Globus pallidus (tissue), 1 donor: ENCODE measurements at regions not wholly inside any gene's neighbourhood (a gene's known extent, or its start where the extent isn't known, plus 50 kb on each side); places are given as distances from the start of the nearest gene placed in this dataset.

ENCODE experiments used
- DNase-seq: peaks from one replicate; pipeline ENCODE4 v3.0.0-alpha.2; 2015; ENCODE audit warnings: low spot score

GRCh38 chr5:34505731-34506130 is 150.4 kb upstream of the RAI14 start:
- no peak for DNase-seq

- DNase-seq: no peak
These were observed 148.2 kb upstream of the RAI14 start for GRCh38 chr5:34507933-34508332.

GRCh38 chr5:34509392-34509791 is 146.7 kb upstream of the RAI14 start:
- no peak for DNase-seq

DNA sequence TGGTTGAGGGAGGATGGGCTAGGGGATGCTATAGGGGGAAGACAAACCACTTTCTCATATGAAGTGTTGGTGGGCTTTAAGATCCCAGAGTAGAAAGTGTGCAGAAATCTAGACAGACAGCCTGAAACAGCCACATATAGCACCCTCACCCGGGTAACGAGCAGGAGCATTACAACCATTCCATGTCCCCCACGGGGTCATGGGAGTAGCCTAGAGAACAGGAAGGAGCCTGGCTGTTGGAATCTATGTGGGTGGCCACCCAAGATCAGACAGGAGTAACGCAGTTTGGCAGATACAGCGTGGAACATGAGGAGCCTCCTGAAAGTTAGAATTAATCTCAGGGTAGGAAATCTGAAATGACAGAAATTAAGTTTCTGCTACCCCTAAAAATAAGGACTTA is 146.1 kb upstream of the RAI14 start:
- no peak for DNase-seq

DNA sequence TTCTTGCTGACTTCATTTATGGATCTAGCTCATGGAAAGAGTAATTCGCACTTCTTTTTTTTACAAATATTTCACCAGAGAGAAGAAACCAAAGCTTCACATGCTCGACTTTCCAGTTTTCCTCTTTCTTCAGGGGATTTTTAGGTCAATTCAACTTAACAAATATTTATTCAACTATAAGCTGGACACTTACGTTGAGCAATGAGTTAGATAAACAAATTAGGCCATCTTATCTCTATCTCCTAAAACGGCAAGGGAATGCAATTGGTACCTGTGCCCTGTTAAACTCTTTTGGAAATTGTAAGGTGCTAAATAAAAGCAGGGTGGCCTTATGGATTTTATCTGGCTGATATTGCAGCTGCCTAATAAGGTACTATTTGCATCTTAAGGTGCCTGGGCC is 145.1 kb upstream of the RAI14 start:
- DNase-seq: no peak

GRCh38 chr5:34511481-34511880 is 144.6 kb upstream of the RAI14 start:
- DNase-seq: no peak

DNA sequence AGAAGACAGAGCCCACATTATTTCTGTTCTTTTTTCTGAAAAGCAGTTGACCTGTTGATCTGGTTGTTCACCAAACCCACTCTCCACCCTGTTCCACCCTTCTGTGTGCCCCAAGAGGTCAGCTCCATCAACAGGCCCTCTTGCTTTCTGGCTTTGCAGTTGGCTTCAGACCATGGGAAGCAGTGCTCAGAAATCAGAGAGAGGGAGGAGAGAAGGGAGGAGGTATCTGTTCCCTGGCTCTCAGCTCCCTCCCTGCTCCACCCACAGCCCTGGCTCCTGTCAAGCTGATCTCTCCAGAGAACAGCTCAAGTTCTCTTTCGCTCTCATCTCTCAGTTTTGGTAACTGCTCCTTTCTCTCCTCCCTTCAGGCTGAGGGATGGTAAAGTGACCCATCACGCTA is 144.2 kb upstream of the RAI14 start:
- no peak for DNase-seq

DNA sequence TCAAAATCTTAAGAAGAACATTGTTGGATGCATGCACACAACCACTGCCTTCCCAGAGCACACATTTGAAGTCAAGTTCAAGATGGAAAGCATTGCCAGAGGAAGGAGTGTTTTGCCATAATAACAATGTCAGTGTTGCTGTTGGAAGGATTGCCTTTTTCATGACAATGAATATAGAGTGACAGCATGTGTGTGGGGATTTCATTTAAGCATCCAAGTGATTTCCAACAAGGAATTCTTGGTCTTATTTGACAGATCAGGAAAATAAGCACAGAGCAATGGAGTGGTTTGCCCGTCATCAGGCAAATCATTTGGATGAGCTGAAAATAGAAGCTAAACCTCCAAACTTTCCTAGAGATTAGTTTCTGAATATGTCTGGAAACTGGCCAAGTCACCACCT is 140.0 kb upstream of the RAI14 start:
- no peak for DNase-seq

DNA sequence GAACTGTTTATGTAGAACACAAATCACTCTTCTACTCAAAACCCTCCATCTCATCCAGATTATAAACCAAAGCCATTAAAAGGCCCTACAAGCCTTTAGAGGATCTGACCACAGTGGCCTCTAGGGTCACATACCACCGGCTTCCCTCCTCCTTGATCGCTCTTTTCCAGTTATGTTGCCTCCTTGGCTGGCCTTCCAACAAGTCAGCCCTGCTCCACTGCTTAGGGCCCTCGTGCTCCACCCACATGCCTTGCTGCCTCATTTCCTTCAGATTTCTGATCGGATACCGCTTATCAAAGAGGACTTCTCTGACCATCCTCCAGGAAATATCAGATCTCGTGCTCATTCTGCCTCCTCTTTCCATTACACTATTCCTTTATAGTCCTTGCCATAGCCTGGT is 139.4 kb upstream of the RAI14 start:
- DNase-seq: no peak

DNA sequence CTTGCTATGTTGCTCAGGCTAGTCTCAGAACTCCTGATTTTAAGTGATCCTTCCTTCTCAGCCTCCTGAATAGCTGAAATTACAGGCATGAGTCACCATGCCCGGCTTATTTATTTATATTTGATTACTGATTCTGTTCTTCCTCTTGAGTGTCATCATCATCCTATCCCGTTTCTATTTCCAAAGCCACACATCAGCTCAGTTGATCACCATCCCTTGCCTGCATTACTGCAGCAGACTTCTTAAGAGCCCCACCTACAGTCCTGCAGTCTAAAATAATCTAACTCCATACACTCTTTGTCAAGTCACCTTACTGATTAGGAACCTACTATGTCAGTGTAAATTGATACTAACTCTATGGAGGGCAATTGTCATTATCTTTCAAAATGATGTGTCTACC is 138.9 kb upstream of the RAI14 start:
- DNase-seq: no peak

DNA sequence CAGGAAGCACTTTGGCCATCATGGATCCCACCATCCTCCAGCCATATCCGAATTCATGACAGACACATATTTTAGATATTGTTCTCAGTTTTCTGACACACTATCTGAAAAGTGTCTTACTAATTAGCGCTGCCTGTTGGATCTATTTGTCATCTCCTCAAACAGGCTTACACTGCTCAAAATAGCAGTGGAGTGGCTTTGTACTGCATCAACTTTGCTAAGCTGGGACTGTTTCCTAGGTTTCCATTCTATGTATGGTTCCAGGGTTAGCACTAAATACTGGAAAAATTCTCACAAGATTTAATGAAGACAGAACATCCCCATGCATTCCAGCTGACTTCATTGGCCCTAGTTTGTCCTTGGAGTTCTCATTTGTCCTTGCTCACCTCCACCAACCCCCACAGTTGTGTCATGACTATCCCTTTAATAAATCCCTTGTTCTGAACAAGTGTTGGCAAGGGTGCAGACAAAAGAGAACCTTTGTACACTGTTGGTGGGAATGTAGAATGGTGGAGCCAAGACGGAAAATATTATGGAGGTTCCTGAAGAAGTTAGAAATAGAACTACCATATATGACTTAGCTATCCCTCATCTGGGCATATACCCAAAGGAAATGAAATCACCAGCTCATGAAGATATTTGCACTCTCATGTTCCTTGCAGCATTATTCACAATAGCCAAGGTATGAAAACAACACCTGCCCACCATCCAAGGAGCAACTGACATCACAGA is 136.5 kb upstream of the RAI14 start:
- DNase-seq: no peak

- DNase-seq: no peak
These were observed 134.4 kb upstream of the RAI14 start for GRCh38 chr5:34521628-34522290.

DNA sequence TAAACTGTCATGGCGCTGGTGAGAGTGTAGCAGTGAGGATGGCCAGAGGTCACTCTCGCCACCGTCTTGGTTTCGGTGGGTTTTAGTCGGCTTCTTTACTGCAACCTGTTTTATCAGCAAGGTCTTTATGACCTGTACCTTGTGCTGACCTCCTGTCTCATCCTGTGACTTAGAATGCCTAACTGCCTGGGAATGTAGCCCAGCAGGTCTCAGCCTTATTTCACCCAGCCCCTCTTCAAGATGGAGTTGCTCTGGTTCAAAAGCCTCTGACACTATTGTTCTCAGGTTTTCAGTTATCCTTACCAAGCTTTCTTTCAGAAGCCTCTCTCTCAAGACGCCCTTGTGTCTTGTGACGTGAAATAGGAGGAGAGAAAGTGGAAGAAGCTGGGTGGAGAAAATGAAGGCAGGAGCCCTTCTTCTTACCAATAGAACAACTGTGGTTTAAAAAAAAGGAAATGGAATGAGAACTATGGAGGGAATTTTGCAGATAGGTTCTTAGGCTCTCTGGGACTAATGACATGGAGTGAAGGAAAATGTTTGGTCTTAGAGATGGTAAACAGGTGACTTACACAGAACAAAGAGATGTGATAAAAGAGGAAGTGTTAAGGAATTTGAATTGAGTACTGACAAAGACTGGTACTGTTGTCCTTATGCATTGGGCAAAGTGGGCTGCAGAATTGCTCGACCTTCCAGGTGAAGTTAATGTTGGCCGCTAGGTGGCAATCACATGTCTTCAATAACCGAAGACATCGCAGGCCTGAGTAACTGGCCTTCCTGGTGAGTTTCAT is 133.3 kb upstream of the RAI14 start:
- peak; percentile 89 for DNase-seq

DNA sequence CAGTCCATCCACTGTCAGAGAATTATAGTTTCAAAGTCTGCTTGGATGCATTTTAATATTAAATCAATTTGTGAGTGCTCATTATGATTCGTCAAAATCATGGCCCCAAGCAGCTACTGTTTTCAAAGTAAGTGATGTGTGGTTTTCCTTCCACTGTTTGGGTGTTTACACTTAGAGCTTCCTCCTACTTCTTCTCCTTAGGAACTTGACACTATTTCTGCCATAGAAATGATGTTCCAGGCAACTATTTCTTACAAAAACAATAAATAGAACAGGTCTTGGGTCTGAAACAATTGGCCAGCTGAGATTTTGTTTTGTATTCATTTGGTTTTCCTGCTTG is 132.8 kb upstream of the RAI14 start:
- DNase-seq: no peak

DNA sequence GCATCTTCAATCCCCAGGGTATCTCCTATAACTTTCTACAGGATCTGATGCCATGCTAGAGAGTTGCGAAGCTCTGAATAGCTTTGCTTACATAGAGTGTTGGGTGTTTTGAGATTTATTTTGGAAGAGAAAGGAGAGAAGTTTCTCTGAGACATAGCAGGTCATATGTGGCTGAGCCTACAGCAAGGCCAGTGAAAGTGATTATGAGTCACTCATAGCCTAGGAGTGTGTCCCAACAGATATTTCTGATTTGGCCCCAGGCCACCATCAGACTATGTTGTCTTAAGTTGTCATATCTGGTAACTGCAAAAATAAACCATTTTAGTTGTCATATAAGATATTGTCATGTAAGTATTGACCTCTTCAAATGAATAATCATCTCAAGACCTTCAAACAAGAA is 132.0 kb upstream of the RAI14 start:
- no peak for DNase-seq

GRCh38 chr5:34525761-34526160 is 130.4 kb upstream of the RAI14 start:
- DNase-seq: no peak

GRCh38 chr5:34526682-34527305 is 129.3 kb upstream of the RAI14 start:
- no peak for DNase-seq

DNA sequence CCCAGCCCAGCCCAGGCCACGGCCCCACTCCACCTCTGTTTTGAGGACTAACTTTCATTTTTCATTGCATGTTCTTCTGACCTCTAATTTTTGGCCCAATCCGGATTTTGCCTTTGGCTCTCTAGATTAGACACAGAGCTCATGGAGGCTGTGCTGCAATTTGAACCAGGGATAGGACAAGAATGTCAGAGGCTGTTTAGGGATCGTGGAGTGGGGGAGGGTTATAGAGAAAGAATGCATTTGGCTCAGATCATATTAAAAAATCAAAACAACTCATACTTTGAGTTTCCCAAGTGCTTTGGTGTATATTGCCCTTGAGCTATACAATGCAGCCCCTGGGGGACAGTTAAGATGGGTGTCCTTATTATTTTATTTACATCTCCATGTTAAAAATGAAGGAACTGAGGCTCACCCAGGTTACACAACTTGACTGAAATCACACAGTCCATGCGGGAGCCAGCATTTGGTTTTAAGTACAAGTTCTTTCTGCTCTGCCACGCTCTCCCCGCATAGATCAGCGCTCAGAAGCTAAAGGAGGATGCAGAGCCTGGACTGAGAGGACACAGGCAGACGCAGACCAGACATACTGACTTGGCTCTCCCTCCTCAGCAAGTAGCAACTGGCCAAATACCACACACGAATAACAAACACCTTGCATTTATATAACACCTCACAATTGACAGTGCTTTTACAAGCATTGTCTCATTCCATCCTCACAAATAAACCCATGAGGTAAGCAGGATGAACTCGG is 126.4 kb upstream of the RAI14 start:
- no peak for DNase-seq

DNA sequence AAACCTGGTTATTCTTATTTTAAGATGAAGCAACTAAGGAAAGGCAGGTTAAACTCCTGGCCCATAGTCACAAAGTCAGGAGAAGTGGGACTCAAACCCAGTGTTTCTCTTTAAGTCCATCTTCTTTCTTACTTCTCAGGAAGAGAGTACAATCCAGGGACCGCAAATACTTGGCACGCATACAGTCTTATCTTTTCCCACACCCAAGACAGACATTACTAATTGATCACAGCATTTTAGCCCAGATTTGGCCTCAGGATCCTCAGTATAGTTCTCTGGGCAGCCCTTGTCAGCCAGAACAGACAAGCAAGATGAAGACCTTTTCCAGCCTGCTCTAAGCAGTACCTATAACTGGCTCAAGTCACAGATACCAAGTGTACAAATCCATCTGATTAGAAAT is 125.5 kb upstream of the RAI14 start:
- no peak for DNase-seq

GRCh38 chr5:34531751-34532360 is 124.3 kb upstream of the RAI14 start:
- no peak for DNase-seq
